ENCODE measurements at regions not wholly inside any gene's neighbourhood (a gene's known extent, or its start where the extent isn't known, plus 50 kb on each side); places are given as distances from the start of the nearest gene placed in this dataset.
A peak's percentile ranks its signal among the peaks of the same experiment; 100 is the strongest.
"Not testable (repeated sequence)": the region's sequence is repeated elsewhere in the genome, so short reads cannot be mapped to it uniquely, and the experiment has no call there.

DNA sequence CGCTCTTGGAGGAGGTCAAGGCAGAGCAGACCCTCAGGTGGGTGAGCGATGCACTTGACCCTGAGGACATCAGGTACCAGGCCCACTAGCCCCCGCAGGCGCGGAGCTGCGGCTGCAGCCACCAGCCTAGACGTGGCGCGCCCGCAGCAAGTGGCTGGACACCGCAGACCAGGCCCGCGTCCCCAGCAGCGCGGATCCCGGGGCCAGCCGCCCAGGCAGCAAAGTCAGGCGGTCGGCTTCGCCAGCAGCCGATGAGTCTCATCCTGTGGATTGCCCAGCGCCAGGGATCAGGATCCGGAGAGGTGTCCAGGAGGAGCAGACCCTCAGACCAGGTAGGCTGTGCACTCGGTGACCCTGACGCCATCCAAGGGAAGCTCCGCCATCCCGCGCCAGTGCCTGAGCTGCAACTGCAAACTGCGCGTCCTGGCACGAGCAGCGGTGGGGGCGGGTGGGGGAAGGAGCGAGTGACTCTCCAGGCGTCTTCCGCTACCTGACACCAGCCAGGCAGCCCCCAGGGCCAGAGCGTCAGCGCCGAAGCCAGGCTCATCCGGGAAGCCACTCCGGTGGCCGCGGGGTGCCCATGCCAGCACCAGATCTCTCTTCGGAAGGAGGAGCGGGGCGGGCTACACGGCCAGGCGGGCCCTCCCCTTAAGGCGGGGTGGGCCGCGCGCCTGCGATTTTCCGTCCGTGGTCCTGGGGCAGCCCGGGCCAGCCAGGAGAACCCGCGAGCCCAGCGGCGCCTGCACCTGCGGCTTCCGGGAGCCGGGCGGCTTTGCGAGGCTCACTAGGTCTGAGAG is 92.6 kb upstream of the THOC3 start:
- not testable (repeated sequence) for DNase-seq (ENCODE audit: low spot score)

DNA sequence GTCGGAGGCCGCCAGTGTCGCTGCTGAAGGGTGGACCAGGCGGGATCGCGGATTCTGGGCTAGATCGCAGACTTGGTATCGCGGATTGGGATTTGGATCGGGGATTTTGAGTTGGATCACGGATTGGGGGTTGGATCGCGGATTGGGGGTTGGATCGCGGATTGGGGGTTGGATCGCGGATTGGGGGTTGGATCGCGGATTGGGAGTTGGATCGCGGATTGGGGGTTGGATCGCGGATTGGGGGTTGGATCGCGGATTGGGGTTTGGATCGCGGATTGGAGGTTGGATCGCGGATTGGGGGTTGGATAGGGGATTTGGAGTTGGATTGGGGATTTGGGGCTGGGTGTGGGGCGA is 93.1 kb upstream of the THOC3 start:
- not testable (repeated sequence) for DNase-seq (ENCODE audit: low spot score)

DNA sequence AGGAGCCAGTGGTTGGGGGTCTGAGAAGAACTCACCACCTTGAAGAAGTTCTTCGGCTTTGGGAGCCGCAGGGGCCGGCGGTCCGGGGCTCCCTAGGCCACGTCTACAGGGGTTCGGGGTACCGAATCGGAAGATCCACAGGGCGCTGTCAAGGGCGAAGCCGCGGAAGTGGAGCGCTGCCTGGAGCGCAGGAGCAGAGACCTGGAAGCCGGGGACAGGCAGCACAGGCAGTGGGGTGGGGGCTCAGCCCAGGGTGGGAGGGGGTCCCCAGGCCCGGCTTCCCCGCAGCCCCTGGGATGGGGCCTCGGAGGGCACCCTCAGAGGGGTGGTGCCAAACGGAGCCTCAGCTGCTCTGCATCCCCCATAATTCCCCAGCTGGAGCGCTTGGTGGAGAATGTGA is 93.5 kb upstream of the THOC3 start:
- not testable (repeated sequence) for DNase-seq (ENCODE audit: low spot score)

GRCh38 chr5:176066262-176066945 is 98.3 kb upstream of the THOC3 start:
- DNase-seq (ENCODE audit: low spot score) = not testable (repeated sequence)

DNA sequence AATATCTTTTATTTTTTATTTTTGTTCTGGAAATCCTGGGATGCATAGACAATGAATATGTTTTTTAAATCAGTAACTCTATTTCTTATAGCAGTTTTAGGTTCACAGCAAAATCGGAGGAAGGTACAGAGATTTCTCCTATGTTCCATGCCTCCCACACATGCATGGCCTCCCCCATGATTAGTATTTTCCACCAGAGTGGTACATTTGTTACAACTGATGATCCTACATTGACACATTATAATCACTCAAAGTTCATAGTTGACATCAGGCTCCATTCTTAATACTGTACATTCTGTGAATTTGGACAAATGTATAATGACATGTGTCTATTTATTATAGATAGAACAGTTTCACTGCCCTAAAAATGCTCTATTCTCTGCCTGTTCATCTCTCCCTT is 99.0 kb upstream of the THOC3 start:
- not testable (repeated sequence) for DNase-seq (ENCODE audit: low spot score)

- DNase-seq (ENCODE audit: low spot score) = not testable (repeated sequence)
Observed at GRCh38 chr5:176067948-176068347, 99.8 kb upstream of the THOC3 start.

DNA sequence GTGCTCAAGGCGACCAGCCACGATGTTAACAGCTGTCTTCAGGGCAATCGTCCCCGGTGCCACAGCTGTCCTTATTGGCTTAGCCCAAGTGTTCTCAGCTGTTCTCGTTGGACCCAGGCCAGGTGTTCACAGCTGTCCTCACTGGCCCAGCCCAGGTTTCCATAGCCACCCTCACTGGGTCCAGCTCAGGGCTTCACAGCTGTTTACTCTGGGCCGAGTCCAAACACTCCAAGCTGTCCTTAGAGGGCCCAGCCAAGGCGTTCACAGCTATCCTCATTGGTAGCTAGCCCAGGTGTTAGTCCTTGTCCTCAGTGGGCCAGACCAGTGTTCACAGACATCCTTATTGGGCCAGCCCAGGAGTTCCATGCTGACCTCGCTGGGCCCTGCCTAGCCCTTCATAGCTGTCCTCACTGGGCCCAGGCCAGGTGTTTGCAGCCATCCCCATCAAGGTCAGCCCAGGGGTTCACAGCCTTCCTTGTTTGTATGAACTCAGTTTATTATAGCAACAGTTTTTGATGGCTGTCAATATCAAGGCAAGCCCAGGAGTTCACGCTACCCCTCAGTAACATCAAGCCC is 106.0 kb upstream of the THOC3 start:
- not testable (repeated sequence) for DNase-seq (ENCODE audit: low spot score)

GRCh38 chr5:176083717-176084116 is 115.6 kb upstream of the THOC3 start:
- DNase-seq (ENCODE audit: low spot score) = not testable (repeated sequence)

DNA sequence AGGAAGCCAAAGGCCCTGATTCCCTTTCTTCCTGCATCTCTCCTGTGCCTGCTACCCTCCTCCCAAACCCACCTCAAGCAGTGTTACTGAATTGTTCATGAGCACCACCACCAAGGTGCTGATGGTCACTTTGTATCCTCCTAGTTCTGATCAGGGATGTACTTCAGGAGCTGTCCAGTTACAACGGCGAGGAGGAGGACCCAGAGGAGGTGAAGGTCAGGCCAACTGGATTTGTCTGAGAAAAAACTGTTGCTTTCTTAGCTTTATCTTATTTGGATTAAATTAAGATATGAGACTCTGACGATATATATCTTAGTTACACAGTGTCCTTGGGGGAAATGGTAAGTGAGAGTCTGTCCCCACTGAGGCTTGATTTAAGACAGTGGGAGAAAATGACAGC is 135.0 kb upstream of the THOC3 start:
- DNase-seq (ENCODE audit: low spot score) = not testable (repeated sequence)

GRCh38 chr5:176112888-176113287 is 125.3 kb upstream of the SIMC1 start:
- not testable (repeated sequence) for DNase-seq (ENCODE audit: low spot score)

GRCh38 chr5:176113673-176114335 is 124.4 kb upstream of the SIMC1 start:
- not testable (repeated sequence) for DNase-seq (ENCODE audit: low spot score)

DNA sequence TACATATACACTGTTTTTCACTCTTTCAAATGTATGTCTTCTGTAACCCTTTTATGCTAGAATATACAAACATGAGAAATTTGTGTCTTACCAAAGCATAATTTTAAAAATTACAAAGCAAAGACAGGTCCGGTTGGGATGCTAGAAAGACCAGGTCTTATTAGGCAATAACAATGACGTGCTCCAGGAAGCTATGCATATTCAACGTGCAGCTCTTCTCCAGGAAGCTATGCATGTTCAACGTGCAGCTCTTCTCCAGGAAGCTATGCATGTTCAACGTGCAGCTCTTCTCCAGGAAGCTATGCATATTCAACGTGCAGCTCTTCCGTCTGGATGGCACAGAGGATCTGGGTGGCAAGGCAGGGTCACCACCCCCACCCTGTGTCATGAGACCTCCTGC is 123.4 kb upstream of the SIMC1 start:
- not testable (repeated sequence) for DNase-seq (ENCODE audit: low spot score)

DNA sequence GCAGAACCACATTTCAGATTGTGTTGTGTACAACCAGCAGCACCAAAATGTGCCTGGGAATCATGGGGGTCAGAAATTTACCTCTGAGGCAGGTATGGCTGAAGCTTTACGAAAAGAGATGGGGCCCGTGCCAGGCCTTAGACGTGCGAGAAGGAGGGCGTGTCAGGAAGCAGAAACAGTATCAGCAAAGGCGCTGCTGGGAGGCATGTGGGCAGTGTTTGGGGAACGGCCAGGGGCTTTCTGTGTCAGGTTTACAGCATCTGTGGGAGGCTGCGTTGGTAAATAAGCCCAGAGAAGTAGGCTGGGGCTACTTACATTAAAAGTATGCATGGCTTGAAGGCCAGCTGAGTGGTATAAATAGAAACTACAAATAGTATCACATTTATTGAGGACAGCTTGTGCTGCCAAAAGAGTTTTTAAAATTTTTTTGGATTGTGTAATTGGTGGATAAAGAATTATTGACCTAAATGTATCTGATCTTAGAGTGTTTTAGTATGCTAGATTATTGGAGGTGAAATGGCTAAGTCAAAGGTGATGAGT is 120.5 kb upstream of the SIMC1 start:
- DNase-seq (ENCODE audit: low spot score) = not testable (repeated sequence)

- DNase-seq (ENCODE audit: low spot score) = not testable (repeated sequence)
Observed at GRCh38 chr5:176122361-176122760, 115.9 kb upstream of the SIMC1 start.

DNA sequence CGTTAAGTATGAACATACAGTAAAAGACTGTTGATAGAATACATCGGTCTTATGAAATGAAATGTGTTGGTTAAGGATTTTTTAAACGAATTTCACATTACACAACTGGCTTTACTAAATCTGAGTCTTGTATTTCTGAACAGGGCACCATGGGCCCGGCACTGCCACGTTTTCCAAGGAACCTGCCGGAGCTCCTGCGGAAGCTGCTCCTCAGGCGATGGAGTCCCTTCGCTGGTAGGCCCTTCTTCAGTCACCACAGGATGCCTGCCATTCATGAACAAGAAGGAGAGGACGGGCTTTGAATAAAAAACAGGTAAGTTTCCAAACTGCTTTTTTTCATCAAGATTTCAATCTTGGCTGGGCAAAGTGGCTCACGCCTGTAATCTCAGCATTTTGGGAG is 114.1 kb upstream of the SIMC1 start:
- DNase-seq (ENCODE audit: low spot score) = not testable (repeated sequence)

- no peak for DNase-seq (ENCODE audit: low spot score)
Observed at GRCh38 chr5:176131771-176132170, 106.5 kb upstream of the SIMC1 start.

GRCh38 chr5:176132471-176133288 is 105.5 kb upstream of the SIMC1 start:
- DNase-seq (ENCODE audit: low spot score) = no peak

DNA sequence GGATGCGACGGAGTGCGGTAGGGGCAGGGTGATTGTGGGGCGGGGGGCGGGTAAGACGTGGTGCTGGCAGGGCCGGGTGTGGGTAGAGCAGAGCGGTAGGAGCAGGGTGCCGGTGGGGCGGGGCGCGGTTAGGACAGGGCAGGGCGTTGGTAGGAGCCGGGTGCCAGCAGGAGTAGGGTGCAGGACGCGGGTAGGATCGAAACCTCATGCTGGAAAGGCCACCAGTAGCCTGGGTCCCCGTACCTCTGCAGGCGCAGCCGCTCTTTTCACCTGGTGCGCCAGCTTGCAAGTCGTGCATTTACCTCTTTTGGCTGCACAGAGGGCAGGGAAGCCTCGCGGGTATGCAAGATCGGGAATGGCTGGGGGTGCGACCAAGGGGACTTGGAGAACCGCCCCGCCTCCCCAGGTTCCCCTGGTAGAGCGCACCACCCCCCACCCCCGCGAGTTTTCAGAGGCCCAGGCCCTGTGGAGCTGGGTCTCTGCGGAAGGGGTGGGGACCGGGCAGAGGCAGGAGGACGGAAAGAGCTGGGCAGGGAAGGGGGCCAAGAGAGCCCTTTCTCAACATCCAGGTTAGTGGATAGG is 104.8 kb upstream of the SIMC1 start:
- peak; percentile 11 for DNase-seq (ENCODE audit: low spot score)

- no peak for DNase-seq (ENCODE audit: low spot score)
Observed at GRCh38 chr5:176133877-176134276, 104.3 kb upstream of the SIMC1 start.

DNA sequence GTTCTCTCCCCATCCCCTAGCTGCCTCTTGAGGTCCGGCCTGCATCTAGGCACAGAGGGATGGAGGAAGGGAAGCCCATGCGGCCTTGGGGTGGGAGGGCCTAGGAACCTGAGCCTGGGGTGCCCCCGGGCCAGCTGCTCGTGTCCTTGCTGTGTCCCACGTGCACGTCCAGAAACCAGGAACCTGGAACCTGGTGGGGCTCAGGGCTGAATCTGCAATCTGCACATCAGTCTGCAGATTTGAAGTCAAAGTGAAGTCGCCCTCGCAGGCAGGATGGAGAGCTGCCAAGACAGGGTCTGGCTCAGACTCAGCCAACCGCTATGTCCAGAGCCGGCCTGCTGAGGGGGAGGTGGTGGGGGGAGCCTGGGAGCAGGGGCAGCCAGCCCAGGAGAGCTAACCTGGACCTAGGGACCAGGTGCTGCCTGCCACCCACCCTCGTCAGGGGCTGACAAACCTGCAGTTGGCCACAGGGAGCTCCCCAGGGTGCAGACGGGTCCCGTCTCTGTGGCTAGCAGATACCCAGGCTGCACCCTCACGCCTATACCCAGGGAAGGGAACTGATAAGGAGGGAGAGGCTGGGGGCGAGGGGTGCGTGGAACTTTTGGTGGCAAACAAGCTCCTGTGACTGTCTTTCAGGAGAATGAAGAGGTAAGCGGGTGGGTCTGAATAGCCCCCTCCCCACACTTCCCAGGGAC is 103.5 kb upstream of the SIMC1 start:
- no peak for DNase-seq (ENCODE audit: low spot score)

Data from AG20443 (cell line).